GM12865 (cell line): ENCODE measurements at regions not wholly inside any gene's neighbourhood (a gene's known extent, or its start where the extent isn't known, plus 50 kb on each side); places are given as distances from the start of the nearest gene placed in this dataset.

ENCODE experiments used
- DNase-seq: peaks from one replicate; pipeline ENCODE4 v3.0.0; 2010; ENCODE audit warnings: low read depth
- H3K4me3 ChIP-seq: 2 replicates; pipeline ENCODE4 v1.5.1; 2011; ENCODE audit warnings: mild to moderate bottlenecking, low read depth, low read length, control low read depth
- TF ChIP-seq, protein P1 (sequence below): IDR thresholded peaks from 2 replicates; pipeline ENCODE4 v1.5.1; 2011; ENCODE audit warnings: low read length, control low read depth, low read depth, inconsistent platforms; ENCODE audit not compliant: insufficient read depth; ENCODE audit errors: missing control alignments

DNA sequence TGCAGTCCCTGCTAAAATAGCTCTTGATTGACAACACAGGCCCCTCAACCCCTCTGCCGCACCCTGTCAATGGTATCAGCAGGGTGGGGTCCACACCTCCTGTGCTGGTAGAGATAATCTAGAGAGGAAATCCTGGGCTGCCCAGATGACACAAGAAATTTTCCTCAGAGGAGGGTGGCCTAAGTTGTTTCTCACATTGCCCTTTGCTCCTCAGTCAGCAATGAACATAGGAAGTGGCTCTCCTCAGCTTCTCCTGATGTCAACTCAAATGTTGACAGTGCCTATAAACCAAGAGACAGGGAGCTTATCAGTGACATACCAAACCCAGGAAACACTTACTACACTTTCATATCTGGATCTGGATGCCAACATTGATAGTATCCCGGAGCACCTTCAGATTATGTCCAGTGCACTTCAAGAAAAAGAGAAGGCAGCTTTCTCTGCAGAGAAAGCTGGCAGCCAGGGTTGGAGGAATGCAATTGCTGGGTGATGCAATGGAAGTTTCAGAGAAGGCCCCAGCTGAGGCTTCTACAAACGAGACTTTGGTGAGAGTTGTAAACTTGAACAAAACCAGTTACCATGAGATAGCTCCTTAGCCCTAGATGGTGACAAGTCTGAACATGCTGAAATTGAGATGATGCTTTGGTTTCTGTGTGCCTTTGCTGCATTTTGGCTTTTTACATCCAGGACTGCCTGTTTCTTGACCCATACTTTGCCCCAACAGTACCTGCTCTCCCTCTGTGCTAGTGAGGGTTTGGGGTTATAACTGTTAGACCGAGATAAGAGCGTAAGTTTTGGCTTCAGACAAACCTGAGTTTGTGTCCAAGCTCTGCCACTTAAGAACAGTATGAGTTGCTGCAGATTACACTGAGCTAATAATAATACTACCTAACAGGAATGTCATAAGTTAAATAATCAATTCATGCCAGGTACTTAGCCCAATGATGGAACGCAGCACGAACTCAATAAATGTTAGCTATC is 183.5 kb downstream of the NUAK1 start:
- no peak overlapping the region for H3K4me3 ChIP-seq
- no peak for DNase-seq
- TF ChIP-seq, protein P1, sequence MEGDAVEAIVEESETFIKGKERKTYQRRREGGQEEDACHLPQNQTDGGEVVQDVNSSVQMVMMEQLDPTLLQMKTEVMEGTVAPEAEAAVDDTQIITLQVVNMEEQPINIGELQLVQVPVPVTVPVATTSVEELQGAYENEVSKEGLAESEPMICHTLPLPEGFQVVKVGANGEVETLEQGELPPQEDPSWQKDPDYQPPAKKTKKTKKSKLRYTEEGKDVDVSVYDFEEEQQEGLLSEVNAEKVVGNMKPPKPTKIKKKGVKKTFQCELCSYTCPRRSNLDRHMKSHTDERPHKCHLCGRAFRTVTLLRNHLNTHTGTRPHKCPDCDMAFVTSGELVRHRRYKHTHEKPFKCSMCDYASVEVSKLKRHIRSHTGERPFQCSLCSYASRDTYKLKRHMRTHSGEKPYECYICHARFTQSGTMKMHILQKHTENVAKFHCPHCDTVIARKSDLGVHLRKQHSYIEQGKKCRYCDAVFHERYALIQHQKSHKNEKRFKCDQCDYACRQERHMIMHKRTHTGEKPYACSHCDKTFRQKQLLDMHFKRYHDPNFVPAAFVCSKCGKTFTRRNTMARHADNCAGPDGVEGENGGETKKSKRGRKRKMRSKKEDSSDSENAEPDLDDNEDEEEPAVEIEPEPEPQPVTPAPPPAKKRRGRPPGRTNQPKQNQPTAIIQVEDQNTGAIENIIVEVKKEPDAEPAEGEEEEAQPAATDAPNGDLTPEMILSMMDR: no peak

DNA sequence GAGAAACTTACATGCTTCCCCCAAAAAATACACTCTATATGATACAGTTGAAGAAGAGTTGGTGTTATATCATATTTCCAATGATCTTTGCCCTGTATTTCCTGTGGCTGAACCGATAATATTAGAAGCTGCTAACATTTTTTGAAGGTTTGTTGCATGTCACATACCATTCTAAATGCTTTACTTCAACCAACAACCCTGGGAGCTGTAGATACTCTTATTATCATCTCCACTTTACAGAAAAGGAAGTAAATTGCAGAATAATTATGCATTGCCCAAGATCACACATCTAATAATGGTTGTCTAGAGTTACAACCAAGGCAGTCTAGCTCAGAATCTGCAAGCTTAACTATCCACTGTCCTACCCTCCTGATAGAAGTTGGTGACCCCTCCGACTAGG is 182.8 kb downstream of the NUAK1 start:
- no peak overlapping the region for H3K4me3 ChIP-seq
- DNase-seq: no peak
- TF ChIP-seq, protein P1: no peak

GRCh38 chr12:105956662-105957457 is 181.9 kb downstream of the NUAK1 start:
- no peak for DNase-seq
- no peak overlapping the region for H3K4me3 ChIP-seq
- TF ChIP-seq, protein P1: no peak

DNA sequence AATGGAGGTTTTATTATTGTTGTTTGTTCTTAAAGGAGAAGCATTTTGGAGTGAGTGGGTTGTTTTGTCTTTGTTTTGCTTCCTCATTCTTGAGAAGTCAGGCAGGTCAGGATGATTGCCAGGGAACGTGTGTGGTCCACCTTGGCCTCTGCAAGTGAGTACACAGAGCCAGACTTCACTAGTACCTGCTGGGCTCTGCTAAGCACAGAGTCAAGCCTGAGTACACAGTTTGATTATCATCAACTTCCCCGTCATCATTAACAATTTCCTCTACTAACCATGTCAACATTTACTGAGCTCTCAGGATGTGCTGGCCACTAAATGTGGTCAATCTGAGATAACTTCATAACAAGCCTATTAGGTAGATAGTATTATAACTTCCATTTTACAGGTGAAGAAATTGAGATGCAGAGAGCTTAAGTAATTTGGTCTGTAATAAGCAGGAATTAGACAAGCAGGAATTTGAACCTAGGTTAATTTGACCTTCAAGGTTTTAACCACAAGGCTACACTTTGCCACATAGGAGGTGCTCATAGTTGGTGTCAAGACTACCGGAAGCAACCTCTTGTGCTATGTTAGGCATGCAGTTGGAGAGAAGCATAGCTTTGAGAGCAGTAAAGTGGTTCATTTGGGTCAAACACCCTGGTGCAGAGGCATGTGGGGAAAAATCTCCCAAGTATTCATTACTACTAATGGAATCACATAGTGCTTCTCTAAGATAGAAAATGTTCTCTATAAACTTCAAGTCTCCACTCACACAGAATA is 178.3 kb downstream of the NUAK1 start:
- TF ChIP-seq, protein P1: no peak
- H3K4me3 ChIP-seq: no peak overlapping the region
- no peak for DNase-seq

GRCh38 chr12:105961821-105962671 is 176.7 kb downstream of the NUAK1 start:
- no peak overlapping the region for H3K4me3 ChIP-seq
- TF ChIP-seq, protein P1: no peak
- no peak for DNase-seq
